A549 (cell line): ENCODE measurements at regions not wholly inside any gene's neighbourhood (a gene's known extent, or its start where the extent isn't known, plus 50 kb on each side); places are given as distances from the start of the nearest gene placed in this dataset.
"Not testable (repeated sequence)": the region's sequence is repeated elsewhere in the genome, so short reads cannot be mapped to it uniquely, and the experiment has no call there.

Source experiments
- ATAC-seq, 2 experiments: fragments of 200-7000 bp in 1 of 2; fragments of >200 bp in 1 of 2; cut with Nextera tagmentation in 1 of 2; cut with Tn5 transposase in 1 of 2; 3 replicates each; pipeline versions ENCODE4 v1.8.0 to v1.9.1; 2018 to 2020; ENCODE audit warnings: mild to moderate bottlenecking in 1 of 2, moderate library complexity in 1 of 2
- CTCF ChIA-PET: fragments of 300-600 bp; sonication (Branson Sonifier 250); formaldehyde crosslinking; extraction: SDS; loops from one replicate; lab custom pipeline; 2021; ENCODE audit warnings: antibody characterized with exemption, inconsistent platforms; lab: Yijun Ruan, JAX
- POLR2A ChIA-PET: fragments of 350-600 bp; formaldehyde crosslinking; extraction: SDS; loops from one replicate; lab custom pipeline; 2021; ENCODE audit warnings: antibody characterized with exemption, inconsistent platforms; lab: Yijun Ruan, JAX
- DNase-seq, 2 experiments: peaks; one replicate each; pipeline versions ENCODE4 v3.0.0 to v3.0.0-alpha.2; 2011 to 2016; ENCODE audit warnings: low read depth in 1 of 2, low spot score in 1 of 2
- FAIRE-seq: peaks from 2 replicates; lab custom pipeline; 2011; peaks lifted over from hg19 to GRCh38; lab: Jason Lieb, UNC
- H3K27ac ChIP-seq, 2 experiments: fragments of >200 bp; sonication (Bioruptor Twin); formaldehyde crosslinking; 3 replicates each; pipeline ENCODE4 v1.5.1; 2016 to 2017
- H3K4me1 ChIP-seq: fragments of >200 bp; sonication (Bioruptor Twin); formaldehyde crosslinking; 3 replicates; pipeline ENCODE4 v1.6.1; 2016
- H3K4me2 ChIP-seq: fragments of >200 bp; sonication (Bioruptor Twin); formaldehyde crosslinking; 3 replicates; pipeline ENCODE4 v1.6.1; 2016
- H3K4me3 ChIP-seq: fragments of >200 bp; sonication (Bioruptor Twin); formaldehyde crosslinking; 3 replicates; pipeline ENCODE4 v1.5.1; 2016
- H3K9me3 ChIP-seq: fragments of >200 bp; sonication (Bioruptor Twin); formaldehyde crosslinking; 3 replicates; pipeline ENCODE4 v1.6.1; 2016
- BHLHE40 ChIP-seq: IDR thresholded peaks from 2 replicates; pipeline ENCODE4 v1.6.1; 2012; ENCODE audit warnings: low read depth, low read length, inconsistent platforms
- CBX8 ChIP-seq: fragments of 200-600 bp; sonication (generic); IDR thresholded peaks from 2 replicates; pipeline ENCODE4 v1.6.1; 2016
- CEBPB ChIP-seq, 2 experiments: fragments of >200 bp in 1 of 2; sonication (Bioruptor Twin) in 1 of 2; formaldehyde crosslinking in 1 of 2; IDR thresholded peaks; 2 replicates each; pipeline ENCODE4 v1.6.1; 2012 to 2016
- EHMT2 ChIP-seq: fragments of 200-600 bp; sonication (generic); IDR thresholded peaks from 2 replicates; pipeline ENCODE4 v1.6.1; 2016; ENCODE audit warnings: antibody characterized with exemption, low read depth, mild to moderate bottlenecking, moderate library complexity
- EP300 ChIP-seq, 2 experiments: fragments of >200 bp; sonication (Bioruptor Twin); formaldehyde crosslinking; IDR thresholded peaks; 2 replicates in 1 of 2; 3 replicates in 1 of 2; pipeline ENCODE4 v1.6.1; 2016 to 2017
- HOXA7 ChIP-seq: fragments of 250-450 bp; sonication (Bioruptor Pico); IDR thresholded peaks from 2 replicates; pipeline ENCODE4 v1.5.0; 2020; ENCODE audit warnings: mild to moderate bottlenecking, moderate library complexity
- NFE2L2 ChIP-seq: fragments of 150-350 bp; conservative IDR thresholded peaks from 2 replicates; pipeline ENCODE4 v1.6.1; 2014; ENCODE audit warnings: low read length
- RFX5 ChIP-seq: fragments of 450-650 bp; IDR thresholded peaks from 2 replicates; pipeline ENCODE4 v1.7.1; 2014; ENCODE audit warnings: antibody characterized with exemption, mild to moderate bottlenecking, moderate library complexity
- SREBF2 ChIP-seq: fragments of 450-650 bp; IDR thresholded peaks from 2 replicates; pipeline ENCODE4 v1.6.1; 2014; ENCODE audit warnings: mild to moderate bottlenecking, moderate library complexity
- ZFP36 ChIP-seq: fragments of 450-650 bp; IDR thresholded peaks from 2 replicates; pipeline ENCODE4 v1.6.1; 2014; ENCODE audit warnings: borderline replicate concordance; ENCODE audit not compliant: partially characterized antibody
- WGBS: methylation state at CpG from one replicate; pipeline ENCODE4 v1.1.6; 2017; ENCODE audit errors: missing lambda C conversion rate; 5-methylcytosine and 5-hydroxymethylcytosine counted together
- TF ChIP-seq, protein P1 (sequence below): IDR thresholded peaks from 2 replicates; pipeline ENCODE4 v1.6.1; 2012; ENCODE audit warnings: low read depth, borderline replicate concordance
- TF ChIP-seq, protein P2 (sequence below): fragments of >200 bp; sonication (Bioruptor Twin); formaldehyde crosslinking; IDR thresholded peaks from 3 replicates; pipeline ENCODE4 v1.6.1; 2016
- TF ChIP-seq, protein P3 (sequence below): fragments of 150-350 bp; IDR thresholded peaks from 2 replicates; pipeline ENCODE4 v1.6.1; 2014; ENCODE audit warnings: low read depth, mild to moderate bottlenecking, low read length
- TF ChIP-seq, protein P4 (sequence below): fragments of 200-600 bp; sonication (generic); IDR thresholded peaks from 2 replicates; pipeline ENCODE4 v1.6.1; 2016; ENCODE audit warnings: antibody characterized with exemption, mild to moderate bottlenecking, moderate library complexity

DNA sequence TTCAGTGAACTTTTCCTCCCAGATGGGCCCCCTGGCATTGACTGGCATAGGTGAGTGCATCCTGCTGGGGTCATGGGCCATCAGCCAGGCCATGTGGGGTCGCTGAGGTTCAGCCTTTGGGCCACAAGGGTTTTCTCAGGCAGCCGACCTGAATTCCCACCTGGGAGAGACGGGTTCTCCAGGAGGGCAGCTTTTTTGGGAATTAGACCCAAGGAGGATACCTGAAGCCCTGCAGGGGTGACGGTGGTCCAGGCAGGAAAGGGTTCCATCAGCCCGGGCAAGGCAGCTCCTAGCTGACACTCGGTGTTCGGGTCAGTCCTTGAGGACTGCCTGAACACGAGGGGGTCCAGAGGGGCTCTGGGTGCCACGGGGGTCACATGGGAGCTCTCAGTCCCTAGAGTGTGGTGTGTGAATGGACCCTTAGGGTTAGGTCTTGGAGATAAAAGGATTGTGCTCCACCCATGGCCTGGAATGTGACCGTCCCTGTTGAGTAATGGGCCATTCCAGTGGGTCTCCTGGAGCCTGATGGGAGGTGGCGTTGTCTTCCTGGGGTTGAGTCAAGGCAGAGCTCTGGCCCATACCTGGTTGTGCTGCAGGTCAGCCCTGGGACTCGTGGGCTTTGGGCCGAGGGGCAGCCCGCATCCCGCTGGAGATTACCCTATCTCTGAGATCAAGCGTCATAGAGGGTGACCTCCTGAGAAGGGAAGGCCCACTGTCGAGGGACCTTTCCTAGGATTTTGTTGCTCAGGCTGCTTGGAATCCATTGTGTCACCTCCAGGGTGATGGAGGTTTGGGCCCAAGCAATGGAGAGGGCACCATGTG lies 192.8 kb downstream of the UBE3A start:
- ATAC-seq: no peak
- WGBS: 10% methylated on average over 7 of the region's 17 CpGs
- no peaks in the 10 kb centered on the region for H3K9me3 ChIP-seq
- H3K4me1 ChIP-seq: no peaks in the 10 kb centered on the region
- TF ChIP-seq EHMT2 (no peak), CEBPB (IDR thresholded peaks at IDR 0.05) (no peak), SREBF2 (no peak)
- TF ChIP-seq, protein P1, sequence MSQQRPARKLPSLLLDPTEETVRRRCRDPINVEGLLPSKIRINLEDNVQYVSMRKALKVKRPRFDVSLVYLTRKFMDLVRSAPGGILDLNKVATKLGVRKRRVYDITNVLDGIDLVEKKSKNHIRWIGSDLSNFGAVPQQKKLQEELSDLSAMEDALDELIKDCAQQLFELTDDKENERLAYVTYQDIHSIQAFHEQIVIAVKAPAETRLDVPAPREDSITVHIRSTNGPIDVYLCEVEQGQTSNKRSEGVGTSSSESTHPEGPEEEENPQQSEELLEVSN: no peak
- POLR2A ChIA-PET: no interaction called here
- no peak overlapping the region for H3K27ac ChIP-seq
- no peak for DNase-seq
- CTCF ChIA-PET: no interaction called here
- FAIRE-seq: no peak
- no peak overlapping the region for H3K4me2 ChIP-seq
- H3K4me3 ChIP-seq: no peak overlapping the region

DNA sequence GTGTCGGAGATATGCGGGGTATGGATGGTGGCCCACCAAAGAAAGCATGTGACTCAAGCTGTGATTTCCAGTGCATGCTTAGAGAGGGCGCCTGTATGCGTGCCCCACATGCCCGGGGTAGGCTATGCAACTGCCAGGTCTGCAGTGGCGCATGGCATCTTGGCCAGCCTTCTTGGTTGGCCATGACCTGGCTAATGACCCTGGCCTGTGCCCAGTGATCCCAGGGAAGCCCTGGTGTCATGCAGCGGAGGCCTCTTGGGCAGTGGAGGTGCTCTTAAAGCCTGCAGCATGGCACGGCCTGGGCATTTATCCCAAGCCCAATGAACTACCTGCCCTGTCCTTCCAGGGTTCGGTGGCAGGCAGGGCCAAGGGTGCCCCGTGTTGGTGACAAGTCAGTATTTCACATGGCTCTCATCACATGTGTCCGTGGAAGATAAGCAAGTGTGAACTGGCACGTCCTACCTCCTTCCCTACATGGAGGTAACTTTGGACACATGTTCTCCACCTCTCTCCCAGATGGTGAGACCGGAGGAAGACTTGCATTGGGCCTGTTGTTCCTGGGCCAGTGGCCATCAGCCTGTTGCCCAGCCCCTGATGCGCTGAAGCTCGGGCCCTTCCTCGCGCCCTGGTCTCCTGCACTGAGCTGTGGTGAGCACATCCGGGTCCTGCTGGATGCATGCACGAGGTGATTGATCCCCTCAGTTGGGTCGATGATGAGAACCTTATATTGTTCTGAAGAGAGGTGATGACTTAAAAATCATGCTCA lies 192.0 kb downstream of the UBE3A start:
- Histone ChIP-seq H3K9me3 (no peaks in the 10 kb centered on the region), H3K27ac (no peak overlapping the region), H3K4me1 (no peaks in the 10 kb centered on the region), H3K4me3 (no peak overlapping the region), H3K4me2 (no peak overlapping the region)
- ATAC-seq (no peak), FAIRE-seq (no peak), DNase-seq (no peak)
- ChIA-PET POLR2A (no interaction called here), CTCF (no interaction called here)
- TF ChIP-seq ZFP36: no peak
- 35% methylated on average over 15 of the region's 20 CpGs for WGBS

DNA sequence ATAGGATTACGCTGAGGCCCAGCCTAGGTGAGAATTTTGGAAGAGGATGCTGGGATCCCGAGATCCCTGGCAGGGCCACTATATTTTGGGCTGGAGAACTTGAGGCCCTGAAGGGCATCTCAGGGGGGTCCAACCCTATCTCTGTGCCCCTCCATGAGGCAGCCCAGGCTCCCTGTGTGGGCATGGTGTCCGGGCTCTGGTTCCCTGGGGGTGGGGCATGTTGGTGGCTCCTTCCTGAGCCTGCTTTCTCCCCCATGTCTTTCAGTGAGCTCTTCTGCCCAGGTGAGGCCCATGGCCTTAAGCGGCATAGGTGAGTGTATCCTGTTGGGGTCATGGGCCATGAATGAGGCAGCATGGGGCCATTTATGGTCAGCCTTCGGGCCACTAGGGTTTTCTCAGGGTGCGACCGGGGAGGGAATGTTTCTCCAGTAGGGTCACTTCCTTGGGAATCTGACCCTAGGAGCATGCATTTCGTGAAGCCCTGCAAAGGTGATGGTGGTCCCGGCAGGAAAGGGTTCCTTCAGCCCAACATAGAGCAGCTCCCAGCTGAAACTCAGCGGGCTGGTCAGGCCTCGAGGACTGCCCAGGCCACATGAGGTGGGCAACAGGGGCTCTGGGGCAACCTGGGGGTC lies 191.3 kb downstream of the UBE3A start:
- no peaks in the 10 kb centered on the region for H3K4me1 ChIP-seq
- no peak overlapping the region for H3K4me2 ChIP-seq
- no peak for ATAC-seq
- ChIA-PET POLR2A (no interaction called here), CTCF (no interaction called here)
- no peak for TF ChIP-seq ZFP36
- no peak for TF ChIP-seq EP300 (IDR thresholded peaks at IDR 0.05)
- TF ChIP-seq HOXA7 (CRISPR knock-in tag): no peak
- TF ChIP-seq NFE2L2: no peak
- TF ChIP-seq, protein P1: no peak
- no peak overlapping the region for H3K4me3 ChIP-seq
- DNase-seq: no peak
- no peak overlapping the region for H3K27ac ChIP-seq
- 17% methylated on average over 2 of the region's 11 CpGs for WGBS
- no peaks in the 10 kb centered on the region for H3K9me3 ChIP-seq
- FAIRE-seq: no peak

DNA sequence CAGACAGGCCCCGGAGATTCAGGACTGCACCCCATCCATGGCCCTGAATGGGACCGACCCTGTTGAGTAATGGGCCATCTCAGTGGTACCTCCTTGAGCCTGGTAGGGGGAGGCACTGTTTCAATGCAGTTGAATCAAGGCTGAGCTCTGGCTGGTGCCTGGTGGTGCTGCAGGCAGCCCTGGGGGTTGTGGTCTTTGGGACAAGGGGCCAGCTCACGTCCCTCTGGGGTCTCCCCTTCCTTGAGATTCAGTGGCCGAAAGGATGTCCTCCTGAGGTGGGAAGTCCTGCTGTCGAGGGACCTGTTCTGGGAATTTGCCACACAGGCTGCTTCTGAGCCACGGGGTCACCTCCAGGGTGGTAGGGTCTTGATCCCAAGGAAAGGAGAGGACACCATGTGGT lies 190.7 kb downstream of the UBE3A start:
- DNase-seq, ATAC-seq, CTCF ChIA-PET, H3K27ac ChIP-seq, POLR2A ChIA-PET, H3K4me3 ChIP-seq, H3K9me3 ChIP-seq, FAIRE-seq, H3K4me1 ChIP-seq, H3K4me2 ChIP-seq: not testable (repeated sequence)
- WGBS: no CpG with 5 or more reads among the region's 6 CpGs

DNA sequence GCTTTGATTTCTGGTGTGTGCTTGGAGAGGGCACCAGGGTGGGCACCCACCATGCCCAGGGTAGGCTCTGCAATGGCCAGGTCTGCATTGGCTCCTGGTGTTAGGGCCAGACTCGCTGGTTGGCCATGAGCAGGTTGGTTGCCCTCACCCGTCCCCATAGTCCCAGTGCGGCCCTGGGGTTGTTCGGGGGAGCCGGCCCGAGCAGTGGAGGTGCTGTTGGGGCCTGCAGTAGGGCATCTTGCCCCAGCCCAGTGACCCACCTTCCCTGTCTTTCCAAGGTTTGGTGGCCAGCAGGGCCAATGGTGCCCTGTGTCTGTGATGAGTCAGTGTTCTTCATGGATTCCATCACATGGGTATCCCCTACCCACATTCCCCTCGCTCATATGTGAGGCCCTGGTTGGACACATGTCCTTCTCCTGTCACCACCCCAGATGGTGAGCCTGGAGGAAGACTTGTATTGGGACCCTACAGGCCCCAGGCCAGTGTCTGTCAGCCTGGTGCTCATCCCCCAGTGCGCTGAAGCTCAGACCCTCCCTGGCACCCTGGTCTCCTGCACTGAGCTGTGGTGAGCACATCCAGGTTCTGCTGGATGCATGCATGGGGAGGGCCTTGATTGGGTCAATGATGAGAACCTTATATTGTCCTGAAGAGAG lies 190.1 kb downstream of the UBE3A start:
- 0% methylated on average over 3 of the region's 8 CpGs for WGBS
- H3K4me3 ChIP-seq: no peak overlapping the region
- no peaks in the 10 kb centered on the region for H3K9me3 ChIP-seq
- ATAC-seq: no peak
- DNase-seq: no peak
- no peaks in the 10 kb centered on the region for H3K4me1 ChIP-seq
- ChIA-PET POLR2A (no interaction called here), CTCF (no interaction called here)
- FAIRE-seq: no peak
- H3K27ac ChIP-seq: no peak overlapping the region
- H3K4me2 ChIP-seq: no peak overlapping the region
- TF ChIP-seq, protein P2, sequence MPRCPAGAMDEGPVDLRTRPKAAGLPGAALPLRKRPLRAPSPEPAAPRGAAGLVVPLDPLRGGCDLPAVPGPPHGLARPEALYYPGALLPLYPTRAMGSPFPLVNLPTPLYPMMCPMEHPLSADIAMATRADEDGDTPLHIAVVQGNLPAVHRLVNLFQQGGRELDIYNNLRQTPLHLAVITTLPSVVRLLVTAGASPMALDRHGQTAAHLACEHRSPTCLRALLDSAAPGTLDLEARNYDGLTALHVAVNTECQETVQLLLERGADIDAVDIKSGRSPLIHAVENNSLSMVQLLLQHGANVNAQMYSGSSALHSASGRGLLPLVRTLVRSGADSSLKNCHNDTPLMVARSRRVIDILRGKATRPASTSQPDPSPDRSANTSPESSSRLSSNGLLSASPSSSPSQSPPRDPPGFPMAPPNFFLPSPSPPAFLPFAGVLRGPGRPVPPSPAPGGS: no peak
- TF ChIP-seq, protein P3, sequence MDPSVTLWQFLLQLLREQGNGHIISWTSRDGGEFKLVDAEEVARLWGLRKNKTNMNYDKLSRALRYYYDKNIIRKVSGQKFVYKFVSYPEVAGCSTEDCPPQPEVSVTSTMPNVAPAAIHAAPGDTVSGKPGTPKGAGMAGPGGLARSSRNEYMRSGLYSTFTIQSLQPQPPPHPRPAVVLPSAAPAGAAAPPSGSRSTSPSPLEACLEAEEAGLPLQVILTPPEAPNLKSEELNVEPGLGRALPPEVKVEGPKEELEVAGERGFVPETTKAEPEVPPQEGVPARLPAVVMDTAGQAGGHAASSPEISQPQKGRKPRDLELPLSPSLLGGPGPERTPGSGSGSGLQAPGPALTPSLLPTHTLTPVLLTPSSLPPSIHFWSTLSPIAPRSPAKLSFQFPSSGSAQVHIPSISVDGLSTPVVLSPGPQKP: no peak
- TF ChIP-seq CBX8 (no peak), NFE2L2 (no peak), RFX5 (no peak), BHLHE40 (no peak), EHMT2 (no peak)
- TF ChIP-seq, protein P4, sequence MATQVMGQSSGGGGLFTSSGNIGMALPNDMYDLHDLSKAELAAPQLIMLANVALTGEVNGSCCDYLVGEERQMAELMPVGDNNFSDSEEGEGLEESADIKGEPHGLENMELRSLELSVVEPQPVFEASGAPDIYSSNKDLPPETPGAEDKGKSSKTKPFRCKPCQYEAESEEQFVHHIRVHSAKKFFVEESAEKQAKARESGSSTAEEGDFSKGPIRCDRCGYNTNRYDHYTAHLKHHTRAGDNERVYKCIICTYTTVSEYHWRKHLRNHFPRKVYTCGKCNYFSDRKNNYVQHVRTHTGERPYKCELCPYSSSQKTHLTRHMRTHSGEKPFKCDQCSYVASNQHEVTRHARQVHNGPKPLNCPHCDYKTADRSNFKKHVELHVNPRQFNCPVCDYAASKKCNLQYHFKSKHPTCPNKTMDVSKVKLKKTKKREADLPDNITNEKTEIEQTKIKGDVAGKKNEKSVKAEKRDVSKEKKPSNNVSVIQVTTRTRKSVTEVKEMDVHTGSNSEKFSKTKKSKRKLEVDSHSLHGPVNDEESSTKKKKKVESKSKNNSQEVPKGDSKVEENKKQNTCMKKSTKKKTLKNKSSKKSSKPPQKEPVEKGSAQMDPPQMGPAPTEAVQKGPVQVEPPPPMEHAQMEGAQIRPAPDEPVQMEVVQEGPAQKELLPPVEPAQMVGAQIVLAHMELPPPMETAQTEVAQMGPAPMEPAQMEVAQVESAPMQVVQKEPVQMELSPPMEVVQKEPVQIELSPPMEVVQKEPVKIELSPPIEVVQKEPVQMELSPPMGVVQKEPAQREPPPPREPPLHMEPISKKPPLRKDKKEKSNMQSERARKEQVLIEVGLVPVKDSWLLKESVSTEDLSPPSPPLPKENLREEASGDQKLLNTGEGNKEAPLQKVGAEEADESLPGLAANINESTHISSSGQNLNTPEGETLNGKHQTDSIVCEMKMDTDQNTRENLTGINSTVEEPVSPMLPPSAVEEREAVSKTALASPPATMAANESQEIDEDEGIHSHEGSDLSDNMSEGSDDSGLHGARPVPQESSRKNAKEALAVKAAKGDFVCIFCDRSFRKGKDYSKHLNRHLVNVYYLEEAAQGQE: no peak
